Fibroblast of lung (primary cell): ENCODE measurements at regions not wholly inside any gene's neighbourhood (a gene's known extent, or its start where the extent isn't known, plus 50 kb on each side); places are given as distances from the start of the nearest gene placed in this dataset.

Experiments
- EZH2 ChIP-seq: IDR thresholded peaks from 2 replicates; pipeline ENCODE4 v1.5.1; 2012; ENCODE audit warnings: low read length, control low read depth, mild to moderate bottlenecking; ENCODE audit errors: missing control alignments
- TF ChIP-seq, protein P1 (sequence below), 2 donors: IDR thresholded peaks in 1 of 2; conservative IDR thresholded peaks in 1 of 2; 1 replicate in 1 of 2; 2 replicates in 1 of 2; pipeline ENCODE4 v1.5.1; 2011 to 2012; ENCODE audit warnings: low read length in 2 of 2, control low read depth in 1 of 2, inconsistent platforms in 1 of 2, low read depth in 1 of 2, mild to moderate bottlenecking in 1 of 2

DNA sequence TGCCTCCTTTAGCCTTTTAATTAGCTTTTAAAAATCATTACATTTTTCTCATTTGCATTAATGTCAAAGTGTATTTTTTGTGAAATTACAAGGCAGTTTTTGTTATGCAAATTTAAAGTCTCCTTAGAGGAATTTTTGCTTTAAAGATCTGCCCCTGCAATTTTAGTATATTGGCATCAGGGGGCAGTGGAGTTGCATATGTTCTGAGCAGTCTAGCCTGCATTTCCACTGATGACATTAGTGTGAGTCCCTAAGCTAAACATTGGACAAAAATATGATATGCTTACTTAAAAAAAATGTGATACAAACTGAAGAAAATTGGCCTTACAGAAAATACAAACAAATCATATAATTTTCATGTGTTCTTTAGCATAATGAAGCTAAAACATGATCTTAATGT lies 426.5 kb downstream of the SLC4A3 start:
- TF ChIP-seq, protein P1, sequence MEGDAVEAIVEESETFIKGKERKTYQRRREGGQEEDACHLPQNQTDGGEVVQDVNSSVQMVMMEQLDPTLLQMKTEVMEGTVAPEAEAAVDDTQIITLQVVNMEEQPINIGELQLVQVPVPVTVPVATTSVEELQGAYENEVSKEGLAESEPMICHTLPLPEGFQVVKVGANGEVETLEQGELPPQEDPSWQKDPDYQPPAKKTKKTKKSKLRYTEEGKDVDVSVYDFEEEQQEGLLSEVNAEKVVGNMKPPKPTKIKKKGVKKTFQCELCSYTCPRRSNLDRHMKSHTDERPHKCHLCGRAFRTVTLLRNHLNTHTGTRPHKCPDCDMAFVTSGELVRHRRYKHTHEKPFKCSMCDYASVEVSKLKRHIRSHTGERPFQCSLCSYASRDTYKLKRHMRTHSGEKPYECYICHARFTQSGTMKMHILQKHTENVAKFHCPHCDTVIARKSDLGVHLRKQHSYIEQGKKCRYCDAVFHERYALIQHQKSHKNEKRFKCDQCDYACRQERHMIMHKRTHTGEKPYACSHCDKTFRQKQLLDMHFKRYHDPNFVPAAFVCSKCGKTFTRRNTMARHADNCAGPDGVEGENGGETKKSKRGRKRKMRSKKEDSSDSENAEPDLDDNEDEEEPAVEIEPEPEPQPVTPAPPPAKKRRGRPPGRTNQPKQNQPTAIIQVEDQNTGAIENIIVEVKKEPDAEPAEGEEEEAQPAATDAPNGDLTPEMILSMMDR (conservative IDR thresholded peaks at IDR 0.05 in 1 of 2, IDR thresholded peaks at IDR 0.05 in 1 of 2; ENCODE audit: low read depth in 1 of 2, low read length in 2 of 2), result peak; percentile 8 to 46
- TF ChIP-seq EZH2, result no peak
